ENCODE measurements at regions not wholly inside any gene's neighbourhood (a gene's known extent, or its start where the extent isn't known, plus 50 kb on each side); places are given as distances from the start of the nearest gene placed in this dataset.
"Not testable (repeated sequence)": the region's sequence is repeated elsewhere in the genome, so short reads cannot be mapped to it uniquely, and the experiment has no call there.

- H3K36me3 ChIP-seq (replicated peaks in 1 of 2): no peaks in the 10 kb centered on the region
- TF ChIP-seq CTCF (IDR thresholded peaks at IDR 0.05) (no peak), POLR2A (IDR thresholded peaks at IDR 0.05) (no peak)
- H3K4me1 ChIP-seq (replicated peaks in 1 of 2): no peaks in the 10 kb centered on the region
- WGBS, 4 donors: 76 to 81% (median 80%) methylated on average over 7 of the region's 7 CpGs
- no peak for DNase-seq
- H3K9me3 ChIP-seq (replicated peaks in 1 of 3): no peaks in the 10 kb centered on the region
- H3K4me3 ChIP-seq: no peak overlapping the region
- no peak overlapping the region for H3K27ac ChIP-seq
- H3K27me3 ChIP-seq: no peaks in the 10 kb centered on the region
- intact Hi-C loops (cut with DNase I): no loop called here
Measured at GRCh38 chr12:77218278-77218677, 152.9 kb upstream of the E2F7 start.

GRCh38 chr12:77216136-77216535 is 150.8 kb upstream of the E2F7 start:
- H3K36me3 ChIP-seq (replicated peaks in 1 of 2); H3K27me3 ChIP-seq; H3K9me3 ChIP-seq (replicated peaks in 1 of 3); H3K27ac ChIP-seq; H3K4me3 ChIP-seq; intact Hi-C loops (cut with DNase I); H3K4me1 ChIP-seq (replicated peaks in 1 of 2); DNase-seq: not testable (repeated sequence)
- WGBS, 4 donors: 57 to 82% (median 67%) methylated on average over 1 to 2 of the region's 2 CpGs

DNA sequence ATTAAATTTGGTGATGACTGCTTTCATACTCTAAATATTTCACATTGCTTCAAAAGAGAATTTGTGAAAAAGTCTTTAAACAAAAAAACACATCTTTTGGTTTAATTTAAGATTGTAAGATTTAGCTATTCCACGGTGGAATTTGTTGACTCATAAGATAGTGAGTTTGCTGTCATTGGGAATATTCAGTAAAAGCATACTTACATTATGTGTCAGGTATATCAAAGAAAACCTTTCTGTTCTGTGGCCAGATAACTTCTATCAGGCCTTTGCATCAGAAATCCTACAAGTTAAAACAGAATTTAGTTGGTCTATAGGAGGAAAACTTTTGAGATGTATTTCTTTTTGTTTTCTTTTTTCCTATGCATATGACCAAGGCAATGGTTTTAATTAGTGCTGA is 148.8 kb upstream of the E2F7 start:
- H3K27ac ChIP-seq: no peak overlapping the region
- TF ChIP-seq CTCF (IDR thresholded peaks at IDR 0.05): no peak
- TF ChIP-seq POLR2A (IDR thresholded peaks at IDR 0.05): no peak
- no peak overlapping the region for H3K4me3 ChIP-seq
- H3K4me1 ChIP-seq (replicated peaks in 1 of 2): no peaks in the 10 kb centered on the region
- no peaks in the 10 kb centered on the region for H3K36me3 ChIP-seq (replicated peaks in 1 of 2)
- no peak for DNase-seq
- H3K9me3 ChIP-seq (replicated peaks in 1 of 3): peaks cover 0 to 7% (median 0%) of the 10 kb centered on the region in 3 donors
- intact Hi-C loops (cut with DNase I): no loop called here
- H3K27me3 ChIP-seq: no peaks in the 10 kb centered on the region
- 24 to 72% (median 69%) methylated on average over 1 of the region's 1 CpG for WGBS, 4 donors

- Histone ChIP-seq H3K4me3 (no peak overlapping the region), H3K9me3 (replicated peaks in 1 of 3) (peaks cover 0 to 7% (median 0%) of the 10 kb centered on the region in 3 donors), H3K4me1 (replicated peaks in 1 of 2) (no peaks in the 10 kb centered on the region), H3K27me3 (no peaks in the 10 kb centered on the region), H3K27ac (no peak overlapping the region), H3K36me3 (replicated peaks in 1 of 2) (no peaks in the 10 kb centered on the region)
- TF ChIP-seq CTCF (IDR thresholded peaks at IDR 0.05) (peak in 1 of 6 experiments; percentile 17), POLR2A (IDR thresholded peaks at IDR 0.05) (no peak)
- intact Hi-C loops (cut with DNase I): no loop called here
- peak in 6 of 7 donors; percentile 9 to 61 (median 20) for DNase-seq
- 46 to 54% (median 50%) methylated on average over 5 of the region's 5 CpGs for WGBS, 4 donors
Measured at GRCh38 chr12:77213319-77213718, 147.9 kb upstream of the E2F7 start.

- H3K27me3 ChIP-seq: no peaks in the 10 kb centered on the region
- TF ChIP-seq CTCF (IDR thresholded peaks at IDR 0.05) (no peak), POLR2A (IDR thresholded peaks at IDR 0.05) (no peak)
- no peaks in the 10 kb centered on the region for H3K36me3 ChIP-seq (replicated peaks in 1 of 2)
- H3K4me1 ChIP-seq (replicated peaks in 1 of 2): no peaks in the 10 kb centered on the region
- intact Hi-C loops (cut with DNase I): no loop called here
- WGBS, 4 donors: 95 to 100% (median 97%) methylated on average over 1 of the region's 1 CpG
- DNase-seq: no peak
- H3K4me3 ChIP-seq: no peak overlapping the region
- peaks cover 0 to 7% (median 0%) of the 10 kb centered on the region in 3 donors for H3K9me3 ChIP-seq (replicated peaks in 1 of 3)
- H3K27ac ChIP-seq: no peak overlapping the region
Measured at GRCh38 chr12:77210724-77211123, 145.4 kb upstream of the E2F7 start.

All from adrenal gland (tissue), 9 donors.